Adrenal gland (tissue), 9 donors: ENCODE measurements at regions not wholly inside any gene's neighbourhood (a gene's known extent, or its start where the extent isn't known, plus 50 kb on each side); places are given as distances from the start of the nearest gene placed in this dataset.
A peak's percentile ranks its signal among the peaks of the same experiment; 100 is the strongest.

Source experiments
- DNase-seq, 7 donors: peaks; one replicate each; pipeline ENCODE4 v3.0.0-alpha.2; 2019 to 2020
- H3K27ac ChIP-seq, 5 donors: fragments of 200-600 bp; sonication (generic) in 4 of 5; 1 replicate in 3 of 5; 2 replicates in 2 of 5; pipeline versions ENCODE4 v1.5.1 to v1.8.0; 2016 to 2020; ENCODE audit warnings: mild to moderate bottlenecking in 1 of 5
- H3K27me3 ChIP-seq: fragments of 200-600 bp; 2 replicates; pipeline ENCODE4 v1.8.0; 2021
- H3K36me3 ChIP-seq, 2 donors: fragments of 200-600 bp; replicated peaks in 1 of 2; 1 replicate in 1 of 2; 2 replicates in 1 of 2; pipeline versions ENCODE4 v1.5.1 to v1.8.0; 2018 to 2022
- H3K4me1 ChIP-seq, 2 donors: fragments of 200-600 bp; replicated peaks in 1 of 2; 1 replicate in 1 of 2; 2 replicates in 1 of 2; pipeline versions ENCODE4 v1.5.1 to v1.8.0; 2018 to 2021
- H3K4me3 ChIP-seq, 4 donors: fragments of 200-600 bp; sonication (generic) in 3 of 4; one replicate each; pipeline ENCODE4 v1.5.1; 2016 to 2018
- H3K9me3 ChIP-seq, 3 donors: fragments of 200-600 bp; sonication (generic) in 1 of 3; replicated peaks in 1 of 3; 1 replicate in 2 of 3; 2 replicates in 1 of 3; pipeline versions ENCODE4 v1.5.1 to v1.8.0; 2016 to 2021
- POLR2A ChIP-seq, 2 donors: fragments of 450-650 bp; IDR thresholded peaks; one replicate each; pipeline ENCODE4 v1.6.1; 2017; ENCODE audit warnings: antibody characterized with exemption in 2 of 2, mild to moderate bottlenecking in 2 of 2, moderate library complexity in 1 of 2
- WGBS, 4 donors: extraction: QIAGEN DNeasy Blood & Tissue Kit in 2 of 4; methylation state at CpG; one replicate each; pipeline versions ENCODE4 v1.1.5 to v1.1.7; 2013 to 2017; 5-methylcytosine and 5-hydroxymethylcytosine counted together
- intact Hi-C, 2 donors: fragments of 100-400 bp; cut with DNase I; formaldehyde crosslinking; loops; one replicate each; pipeline versions ENCODE4 v1.14.1 to v1.15.0; 2022 to 2023
- TF ChIP-seq, protein P1 (sequence below), 6 experiments: fragments of 450-650 bp in 4 of 6; fragments of 200-600 bp in 2 of 6; sonication (generic) in 1 of 6; IDR thresholded peaks; 1 replicate in 5 of 6; 2 replicates in 1 of 6; pipeline versions ENCODE4 v1.5.1 to v1.8.0; 2016 to 2021; ENCODE audit warnings: antibody characterized with exemption in 6 of 6, mild to moderate bottlenecking in 2 of 6, moderate library complexity in 1 of 6
- donor health status: healthy with polysubstance abuse.
- donor health status: Bipolar disorder and iron deficiency.
- donor health status: DM: yes; HTN: yes; CAD: no.
- donor health status: DM: no; HTN: no; CAD: no.
- donor health status: DM: no; HTN: no; CAD: no.

DNA sequence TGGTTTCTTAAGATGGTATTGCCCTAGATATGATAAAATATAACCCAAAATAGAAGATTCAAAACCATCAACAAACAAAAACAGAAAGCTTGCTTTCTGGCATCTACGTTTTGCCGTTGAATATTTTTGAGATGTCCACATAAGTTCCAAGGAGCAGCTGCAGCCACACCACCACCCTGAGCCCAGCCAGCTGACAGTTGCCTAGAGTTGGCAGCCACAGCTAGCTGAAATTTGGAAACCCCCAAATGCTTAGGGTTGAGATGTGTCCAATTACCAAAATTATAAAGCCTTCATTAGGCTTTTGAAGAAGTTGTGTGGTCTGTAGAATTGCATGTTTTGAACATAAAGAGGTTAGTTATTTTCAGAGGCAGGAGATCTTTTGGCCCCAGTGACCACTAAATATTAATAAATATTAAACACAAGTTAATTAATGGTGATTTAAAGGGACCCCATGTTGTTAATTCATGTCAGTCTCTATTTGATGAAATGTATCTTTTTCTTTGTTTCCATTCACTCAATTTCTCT lies 118.1 kb upstream of the DTNA start:
- no peak overlapping the region for H3K27ac ChIP-seq
- TF ChIP-seq, protein P1, sequence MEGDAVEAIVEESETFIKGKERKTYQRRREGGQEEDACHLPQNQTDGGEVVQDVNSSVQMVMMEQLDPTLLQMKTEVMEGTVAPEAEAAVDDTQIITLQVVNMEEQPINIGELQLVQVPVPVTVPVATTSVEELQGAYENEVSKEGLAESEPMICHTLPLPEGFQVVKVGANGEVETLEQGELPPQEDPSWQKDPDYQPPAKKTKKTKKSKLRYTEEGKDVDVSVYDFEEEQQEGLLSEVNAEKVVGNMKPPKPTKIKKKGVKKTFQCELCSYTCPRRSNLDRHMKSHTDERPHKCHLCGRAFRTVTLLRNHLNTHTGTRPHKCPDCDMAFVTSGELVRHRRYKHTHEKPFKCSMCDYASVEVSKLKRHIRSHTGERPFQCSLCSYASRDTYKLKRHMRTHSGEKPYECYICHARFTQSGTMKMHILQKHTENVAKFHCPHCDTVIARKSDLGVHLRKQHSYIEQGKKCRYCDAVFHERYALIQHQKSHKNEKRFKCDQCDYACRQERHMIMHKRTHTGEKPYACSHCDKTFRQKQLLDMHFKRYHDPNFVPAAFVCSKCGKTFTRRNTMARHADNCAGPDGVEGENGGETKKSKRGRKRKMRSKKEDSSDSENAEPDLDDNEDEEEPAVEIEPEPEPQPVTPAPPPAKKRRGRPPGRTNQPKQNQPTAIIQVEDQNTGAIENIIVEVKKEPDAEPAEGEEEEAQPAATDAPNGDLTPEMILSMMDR (IDR thresholded peaks at IDR 0.05), result no peak
- TF ChIP-seq POLR2A (IDR thresholded peaks at IDR 0.05), result no peak
- H3K27me3 ChIP-seq, result no peaks in the 10 kb centered on the region
- 80 to 95% (median 85%) methylated on average over 2 of the region's 2 CpGs for WGBS, 4 donors
- DNase-seq, result no peak
- peaks cover 0 to 7% of the 10 kb centered on the region in 2 donors for H3K4me1 ChIP-seq
- intact Hi-C loops, result no loop called here
- no peak overlapping the region for H3K4me3 ChIP-seq
- no peaks in the 10 kb centered on the region for H3K9me3 ChIP-seq
- no peaks in the 10 kb centered on the region for H3K36me3 ChIP-seq

DNA sequence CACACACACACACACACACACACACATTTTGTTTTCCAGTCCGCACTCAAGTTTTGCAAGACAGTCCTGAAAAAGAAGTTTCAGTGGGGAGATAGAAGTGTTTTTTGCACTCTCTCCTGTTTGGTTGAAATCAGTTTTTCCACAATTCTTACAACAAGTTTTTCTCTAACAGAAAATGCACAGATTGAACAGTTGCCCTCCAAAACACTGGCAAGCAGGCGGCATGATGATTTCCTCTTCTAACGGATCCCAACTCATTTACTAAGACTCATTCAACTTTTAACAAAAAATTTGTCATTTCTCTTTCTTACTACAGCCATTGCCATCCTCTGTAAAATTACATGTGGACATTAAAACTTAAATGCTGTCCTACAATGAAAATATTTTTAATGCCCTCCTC lies 117.6 kb upstream of the DTNA start:
- H3K9me3 ChIP-seq, result no peaks in the 10 kb centered on the region
- H3K27ac ChIP-seq, result peak overlapping the region in 3 of 5 donors; percentile 63 to 79 (median 66)
- intact Hi-C loops, result no loop called here
- no peak for DNase-seq
- H3K4me3 ChIP-seq, result peak overlapping the region in 1 of 4 donors; percentile 54
- H3K4me1 ChIP-seq, result peaks cover 0 to 7% of the 10 kb centered on the region in 2 donors
- H3K36me3 ChIP-seq, result no peaks in the 10 kb centered on the region
- no peak for TF ChIP-seq POLR2A (IDR thresholded peaks at IDR 0.05)
- TF ChIP-seq, protein P1 (IDR thresholded peaks at IDR 0.05), result no peak
- no peaks in the 10 kb centered on the region for H3K27me3 ChIP-seq
- 51 to 67% (median 59%) methylated on average over 3 of the region's 3 CpGs for WGBS, 4 donors

DNA sequence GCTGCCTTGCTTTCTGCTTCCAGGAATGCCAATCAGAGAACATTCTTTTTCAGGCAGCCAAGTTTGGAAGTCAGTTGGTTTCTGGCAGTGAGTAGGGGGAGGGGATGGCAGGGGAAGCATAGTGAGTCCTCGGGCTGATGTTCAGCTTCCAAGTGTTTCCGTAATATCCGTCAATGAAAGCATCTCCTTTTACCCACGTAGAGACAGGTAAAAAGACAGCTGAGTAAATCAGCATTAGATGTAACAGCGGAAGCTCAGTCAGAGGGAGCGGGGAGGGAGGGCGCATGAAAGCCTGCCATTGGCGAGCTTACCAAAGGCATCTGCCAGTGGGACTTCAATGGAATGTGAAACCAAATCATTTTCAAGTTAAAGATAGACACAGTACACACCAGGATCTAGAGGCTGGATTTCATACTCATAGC lies 117.1 kb upstream of the DTNA start:
- TF ChIP-seq POLR2A (IDR thresholded peaks at IDR 0.05), result peak in 1 of 2 donors; percentile 79
- TF ChIP-seq, protein P1 (IDR thresholded peaks at IDR 0.05), result no peak
- intact Hi-C loops, result no loop called here
- H3K27ac ChIP-seq, result peak overlapping the region in 3 of 5 donors; percentile 63 to 79 (median 66)

DNA sequence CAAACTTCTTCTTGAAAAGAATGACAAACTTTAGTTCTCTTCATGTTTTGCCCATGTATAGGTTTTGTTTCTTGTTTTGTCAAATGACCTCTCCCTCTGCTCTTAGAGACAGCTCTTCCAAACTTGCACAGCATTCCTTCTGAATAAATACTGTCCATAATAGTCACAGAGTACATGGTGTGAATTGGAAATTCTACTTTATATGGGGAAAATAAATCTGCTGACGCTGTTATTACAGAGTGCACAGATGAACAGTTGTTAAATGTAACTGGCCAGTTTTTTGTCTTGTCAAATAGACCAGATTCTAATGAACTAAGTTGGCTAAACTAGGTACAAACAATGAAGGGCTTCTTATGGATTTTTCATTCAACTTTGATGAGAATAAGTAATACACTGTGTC lies 115.8 kb upstream of the DTNA start:
- no peaks in the 10 kb centered on the region for H3K9me3 ChIP-seq
- DNase-seq, result no peak
- H3K27ac ChIP-seq, result peak overlapping the region in 1 of 5 donors; percentile 66
- H3K27me3 ChIP-seq, result no peaks in the 10 kb centered on the region
- H3K4me3 ChIP-seq, result no peak overlapping the region
- peaks cover 0 to 7% of the 10 kb centered on the region in 2 donors for H3K4me1 ChIP-seq
- intact Hi-C loops, result no loop called here
- no peaks in the 10 kb centered on the region for H3K36me3 ChIP-seq
- 65 to 80% (median 70%) methylated on average over 1 of the region's 1 CpG for WGBS, 4 donors
- TF ChIP-seq, protein P1 (IDR thresholded peaks at IDR 0.05), result no peak
- TF ChIP-seq POLR2A (IDR thresholded peaks at IDR 0.05), result no peak

More for the DNA sequence above, 117.1 kb upstream of the DTNA start:
- DNase-seq, result peak; percentile 23 to 79 (median 75)
- Histone ChIP-seq H3K27me3 (no peaks in the 10 kb centered on the region), H3K4me3 (peak overlapping the region in 3 of 4 donors; percentile 22 to 54 (median 28)), H3K36me3 (no peaks in the 10 kb centered on the region), H3K4me1 (peaks cover 0 to 7% of the 10 kb centered on the region in 2 donors), H3K9me3 (no peaks in the 10 kb centered on the region)
- WGBS, 4 donors, result 9 to 20% (median 13%) methylated on average over 8 of the region's 8 CpGs
